Psoas muscle (tissue), 7 donors: ENCODE measurements at regions not wholly inside any gene's neighbourhood (a gene's known extent, or its start where the extent isn't known, plus 50 kb on each side); places are given as distances from the start of the nearest gene placed in this dataset.

Experiments
- ATAC-seq, 4 donors: fragments of 200-7000 bp; cut with Tn5 transposase; one replicate each; pipeline ENCODE4 v1.9.1; 2020; ENCODE audit warnings: moderate library complexity in 3 of 4, mild to moderate bottlenecking in 2 of 4
- DNase-seq, 2 donors: peaks; one replicate each; pipeline ENCODE4 v3.0.0-alpha.2; 2020
- H3K27ac ChIP-seq: fragments of 200-600 bp; one replicate; pipeline ENCODE4 v1.8.0; 2022
- H3K27me3 ChIP-seq, 3 donors: fragments of 200-600 bp in 1 of 3; one replicate each; pipeline versions ENCODE4 v1.6.1 to v1.8.0; 2013 to 2022; ENCODE audit warnings: low read length in 2 of 3, mild to moderate bottlenecking in 2 of 3, moderate library complexity in 1 of 3; ENCODE audit not compliant: insufficient read depth in 3 of 3
- H3K36me3 ChIP-seq, 2 donors: fragments of 200-600 bp in 1 of 2; one replicate each; pipeline versions ENCODE4 v1.6.1 to v1.8.0; 2013 to 2022; ENCODE audit warnings: low read depth in 1 of 2, mild to moderate bottlenecking in 1 of 2, moderate library complexity in 1 of 2; ENCODE audit not compliant: insufficient read depth in 1 of 2
- H3K4me1 ChIP-seq: fragments of 200-600 bp; one replicate; pipeline ENCODE4 v1.8.0; 2022
- H3K4me3 ChIP-seq: fragments of 200-600 bp; one replicate; pipeline ENCODE4 v1.8.0; 2022; ENCODE audit warnings: mild to moderate bottlenecking
- H3K9me3 ChIP-seq: fragments of 200-600 bp; one replicate; pipeline ENCODE4 v1.8.0; 2022
- CTCF ChIP-seq: fragments of 200-600 bp; IDR thresholded peaks from one replicate; pipeline ENCODE4 v1.8.0; 2022; ENCODE audit warnings: antibody characterized with exemption
- WGBS, 3 donors: extraction: QIAGEN DNeasy Blood & Tissue Kit; methylation state at CpG; one replicate each; pipeline versions ENCODE4 v1.1.6 to v1.1.7; 2013; 5-methylcytosine and 5-hydroxymethylcytosine counted together
- intact Hi-C, 2 donors: fragments of 100-400 bp; cut with DNase I; formaldehyde crosslinking; loops; one replicate each; pipeline versions ENCODE4 v1.11.0 to v1.14.2; 2022
- donor health status: healthy with polysubstance abuse.
- donor health status: DM: no; HTN: no; CAD: no; lungs with moderate emphysema.
- donor health status: Bipolar disorder and iron deficiency.
- donor health status: healthy.
- donor health status: DM: yes; HTN: yes; CAD: no.
- donor health status: DM: no; HTN: no; CAD: no.
- donor health status: DM: yes; HTN: yes; CAD: no.

GRCh38 chr1:234733427-234733826, 123.4 kb upstream of the IRF2BP2 start:
- H3K27me3 ChIP-seq, result no peaks in the 10 kb centered on the region
- no peak overlapping the region for H3K27ac ChIP-seq
- intact Hi-C loops, result no loop called here
- TF ChIP-seq CTCF, result no peak
- no peak overlapping the region for H3K4me3 ChIP-seq
- H3K9me3 ChIP-seq, result no peaks in the 10 kb centered on the region
- H3K36me3 ChIP-seq, result no peaks in the 10 kb centered on the region
- 97 to 98% (median 97%) methylated on average over 6 of the region's 6 CpGs for WGBS, 3 donors
- H3K4me1 ChIP-seq, result no peaks in the 10 kb centered on the region
- ATAC-seq (no peak), DNase-seq (no peak)

GRCh38 chr1:234732671-234733390, 122.9 kb upstream of the IRF2BP2 start:
- no peak for TF ChIP-seq CTCF
- WGBS, 3 donors, result 94 to 98% (median 95%) methylated on average over 16 of the region's 16 CpGs
- H3K36me3 ChIP-seq, result no peaks in the 10 kb centered on the region
- no peak for DNase-seq
- no peak overlapping the region for H3K27ac ChIP-seq
- H3K4me3 ChIP-seq, result no peak overlapping the region
- H3K4me1 ChIP-seq, result peaks cover 2% of the 10 kb centered on the region
- H3K27me3 ChIP-seq, result no peaks in the 10 kb centered on the region
- no peaks in the 10 kb centered on the region for H3K9me3 ChIP-seq
- ATAC-seq, result no peak
- intact Hi-C loops, result no loop called here

GRCh38 chr1:234732260-234732659, 122.3 kb upstream of the IRF2BP2 start:
- intact Hi-C loops, result no loop called here

GRCh38 chr1:234731569-234732085, 121.6 kb upstream of the IRF2BP2 start:
- intact Hi-C loops, result no loop called here
- TF ChIP-seq CTCF, result no peak
- Histone ChIP-seq H3K4me1 (peaks cover 14% of the 10 kb centered on the region), H3K27me3 (no peaks in the 10 kb centered on the region), H3K27ac (no peak overlapping the region), H3K4me3 (no peak overlapping the region), H3K9me3 (no peaks in the 10 kb centered on the region), H3K36me3 (no peaks in the 10 kb centered on the region)
- ATAC-seq (no peak), DNase-seq (no peak)
- 65 to 81% (median 73%) methylated on average over 10 of the region's 10 CpGs for WGBS, 3 donors

More at GRCh38 chr1:234732260-234732659, 122.3 kb upstream of the IRF2BP2 start:
- Histone ChIP-seq H3K27me3 (no peaks in the 10 kb centered on the region), H3K36me3 (no peaks in the 10 kb centered on the region), H3K4me1 (peaks cover 7% of the 10 kb centered on the region), H3K4me3 (no peak overlapping the region), H3K27ac (no peak overlapping the region), H3K9me3 (no peaks in the 10 kb centered on the region)
- WGBS, 3 donors, result 97 to 99% (median 98%) methylated on average over 9 of the region's 9 CpGs
- ATAC-seq, result no peak
- TF ChIP-seq CTCF, result no peak
- DNase-seq, result no peak
